Bronchial epithelial cell (primary cell): ENCODE measurements at regions not wholly inside any gene's neighbourhood (a gene's known extent, or its start where the extent isn't known, plus 50 kb on each side); places are given as distances from the start of the nearest gene placed in this dataset.

Experiments
- DNase-seq: peaks from one replicate; pipeline ENCODE4 v3.0.0-alpha.2; 2010; ENCODE audit warnings: low read depth
- FAIRE-seq: peaks from 2 replicates; lab custom pipeline; 2011; peaks lifted over from hg19 to GRCh38; lab: Jason Lieb, UNC
- H3K27me3 ChIP-seq: 2 replicates; pipeline ENCODE4 v1.5.1; 2011; ENCODE audit warnings: low read length; ENCODE audit not compliant: control insufficient read depth, insufficient read depth
- H3K36me3 ChIP-seq: 2 replicates; pipeline ENCODE4 v1.5.1; 2011; ENCODE audit warnings: low read length; ENCODE audit not compliant: control insufficient read depth, insufficient read depth
- H3K4me3 ChIP-seq: 2 replicates; pipeline ENCODE4 v1.5.1; 2011; ENCODE audit warnings: mild to moderate bottlenecking, low read depth, low read length, control low read depth
- TF ChIP-seq, protein P1 (sequence below): IDR thresholded peaks from 2 replicates; pipeline ENCODE4 v1.5.1; 2011; ENCODE audit warnings: mild to moderate bottlenecking, moderate library complexity, low read length, control low read depth, inconsistent platforms; ENCODE audit not compliant: insufficient read depth, severe bottlenecking

DNA sequence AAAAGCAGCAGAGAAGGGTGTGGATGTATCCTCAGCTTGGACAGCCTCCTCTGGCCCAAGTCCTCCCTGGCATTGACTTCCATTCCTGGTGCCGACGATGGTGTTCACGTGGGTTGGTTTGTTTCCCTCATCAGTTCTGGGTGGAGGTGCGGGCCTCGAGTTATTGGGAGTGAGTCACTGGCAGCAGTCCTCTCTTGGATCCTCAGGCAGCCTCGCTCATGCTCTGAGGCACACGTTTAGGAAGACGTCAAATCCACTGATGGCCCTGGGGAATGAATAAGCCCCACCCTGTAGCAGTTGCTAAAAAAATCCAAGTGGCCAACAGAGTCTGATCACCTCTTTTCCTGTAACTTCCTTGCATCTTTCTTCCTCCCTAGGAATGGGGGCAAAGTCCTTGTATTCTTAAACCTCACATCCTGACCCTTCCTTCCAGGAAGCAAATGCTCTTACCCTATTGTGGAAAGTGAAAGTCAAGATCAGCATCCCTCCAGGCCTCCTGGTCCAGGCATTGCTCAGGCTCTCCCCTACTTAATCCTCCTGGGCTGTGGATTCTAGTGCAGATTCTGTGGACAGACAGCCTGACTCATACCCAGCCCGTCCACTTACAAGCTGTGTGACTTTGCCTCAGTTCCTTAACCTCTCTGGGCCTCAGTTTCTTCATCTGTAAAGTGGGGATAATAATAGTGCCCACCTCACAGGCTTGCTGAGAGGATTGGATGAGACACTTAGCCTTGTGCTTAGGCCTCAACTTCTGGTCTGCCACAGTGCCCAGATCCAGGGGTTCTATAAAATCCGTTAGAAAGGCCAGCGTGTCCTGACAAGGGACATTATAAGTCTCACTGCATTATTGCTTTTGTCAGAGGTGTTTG, 111.1 kb downstream of the TLR5 start:
- DNase-seq (no peak), FAIRE-seq (no peak)
- TF ChIP-seq, protein P1, sequence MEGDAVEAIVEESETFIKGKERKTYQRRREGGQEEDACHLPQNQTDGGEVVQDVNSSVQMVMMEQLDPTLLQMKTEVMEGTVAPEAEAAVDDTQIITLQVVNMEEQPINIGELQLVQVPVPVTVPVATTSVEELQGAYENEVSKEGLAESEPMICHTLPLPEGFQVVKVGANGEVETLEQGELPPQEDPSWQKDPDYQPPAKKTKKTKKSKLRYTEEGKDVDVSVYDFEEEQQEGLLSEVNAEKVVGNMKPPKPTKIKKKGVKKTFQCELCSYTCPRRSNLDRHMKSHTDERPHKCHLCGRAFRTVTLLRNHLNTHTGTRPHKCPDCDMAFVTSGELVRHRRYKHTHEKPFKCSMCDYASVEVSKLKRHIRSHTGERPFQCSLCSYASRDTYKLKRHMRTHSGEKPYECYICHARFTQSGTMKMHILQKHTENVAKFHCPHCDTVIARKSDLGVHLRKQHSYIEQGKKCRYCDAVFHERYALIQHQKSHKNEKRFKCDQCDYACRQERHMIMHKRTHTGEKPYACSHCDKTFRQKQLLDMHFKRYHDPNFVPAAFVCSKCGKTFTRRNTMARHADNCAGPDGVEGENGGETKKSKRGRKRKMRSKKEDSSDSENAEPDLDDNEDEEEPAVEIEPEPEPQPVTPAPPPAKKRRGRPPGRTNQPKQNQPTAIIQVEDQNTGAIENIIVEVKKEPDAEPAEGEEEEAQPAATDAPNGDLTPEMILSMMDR = no peak
- no peak overlapping the region for H3K4me3 ChIP-seq
- H3K36me3 ChIP-seq = no peaks in the 10 kb centered on the region
- peaks cover 4% of the 10 kb centered on the region for H3K27me3 ChIP-seq

DNA sequence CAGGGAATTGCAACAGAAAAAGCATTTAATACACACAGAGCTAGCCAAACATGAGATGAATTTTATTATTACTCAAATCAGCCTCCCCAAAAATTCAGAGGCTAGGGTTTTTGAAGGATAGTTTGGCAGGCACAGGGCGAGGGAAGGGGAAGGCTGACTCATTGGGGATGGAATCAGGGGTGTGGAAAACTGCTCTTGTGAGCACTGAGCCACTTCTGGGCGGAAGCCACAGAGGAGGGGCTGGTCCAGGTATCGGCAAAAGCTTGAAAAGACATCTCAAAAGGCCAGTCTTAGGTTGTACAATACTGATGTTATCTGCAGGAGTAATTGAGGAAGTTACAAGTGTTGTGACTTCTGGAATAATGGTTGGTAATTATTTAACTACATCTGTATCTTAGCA, 109.4 kb downstream of the TLR5 start:
- no peak for FAIRE-seq
- no peaks in the 10 kb centered on the region for H3K36me3 ChIP-seq
- TF ChIP-seq, protein P1 = no peak
- H3K27me3 ChIP-seq = peaks cover 4% of the 10 kb centered on the region
- no peak overlapping the region for H3K4me3 ChIP-seq
- peak; percentile 32 for DNase-seq

DNA sequence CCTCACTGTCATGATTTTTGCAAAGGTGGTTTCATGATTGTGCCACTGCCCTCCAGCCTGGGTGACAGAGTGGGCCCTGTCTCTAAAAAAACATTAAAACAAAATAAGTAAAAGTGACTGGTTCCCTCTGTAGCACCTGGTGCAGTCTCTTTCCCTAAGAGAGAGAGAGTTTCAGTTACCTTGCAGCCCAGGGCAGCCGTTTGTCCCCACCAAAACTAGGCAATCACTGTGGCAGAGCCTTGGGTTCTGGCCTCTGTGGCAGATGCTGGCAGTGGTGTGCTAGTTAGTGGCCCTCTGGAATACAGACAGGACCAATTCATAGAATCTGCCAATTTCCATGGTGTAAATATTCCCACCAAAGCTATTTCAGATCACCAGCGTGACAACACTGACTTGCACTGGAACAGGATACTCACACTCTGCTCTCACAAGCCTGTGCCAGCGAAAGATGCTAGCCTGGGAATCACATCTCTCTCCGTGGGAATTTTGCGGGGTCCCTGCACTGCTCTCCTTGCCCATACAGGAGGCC, 108.7 kb downstream of the TLR5 start:
- no peak for FAIRE-seq
- no peak overlapping the region for H3K4me3 ChIP-seq

GRCh38 chr1:223035724-223036478, 107.1 kb downstream of the TLR5 start:
- no peak for FAIRE-seq
- no peaks in the 10 kb centered on the region for H3K36me3 ChIP-seq
- TF ChIP-seq, protein P1 = no peak
- H3K27me3 ChIP-seq = peaks cover 2% of the 10 kb centered on the region
- no peak overlapping the region for H3K4me3 ChIP-seq
- no peak for DNase-seq

More for the DNA sequence above, 108.7 kb downstream of the TLR5 start:
- TF ChIP-seq, protein P1 = no peak
- Histone ChIP-seq H3K27me3 (peaks cover 4% of the 10 kb centered on the region), H3K36me3 (no peaks in the 10 kb centered on the region)
- no peak for DNase-seq

DNA sequence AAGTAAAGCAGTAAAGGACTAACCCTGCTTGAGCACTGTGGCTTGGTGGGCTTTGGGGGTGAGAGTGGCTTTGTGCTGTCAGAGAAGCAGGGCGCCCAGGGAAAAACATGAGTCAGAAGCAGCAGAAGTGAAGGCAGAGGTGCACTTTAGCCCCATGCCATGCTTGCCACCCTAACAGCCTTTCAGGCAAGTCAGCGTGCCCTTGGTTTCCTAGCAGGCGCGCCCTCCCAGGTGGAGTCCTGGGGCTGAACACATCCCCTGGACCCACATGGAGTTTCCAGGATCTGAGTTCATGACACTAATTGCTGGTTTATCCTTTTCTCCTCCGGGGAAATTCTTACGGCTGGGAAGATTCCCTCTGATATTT, 106.6 kb downstream of the TLR5 start:
- Histone ChIP-seq H3K36me3 (no peaks in the 10 kb centered on the region), H3K27me3 (peaks cover 2% of the 10 kb centered on the region), H3K4me3 (no peak overlapping the region)
- DNase-seq (no peak), FAIRE-seq (no peak)
- TF ChIP-seq, protein P1 = no peak
